Stromal cell of bone marrow (primary cell): ENCODE measurements at regions not wholly inside any gene's neighbourhood (a gene's known extent, or its start where the extent isn't known, plus 50 kb on each side); places are given as distances from the start of the nearest gene placed in this dataset.
"Not testable (repeated sequence)": the region's sequence is repeated elsewhere in the genome, so short reads cannot be mapped to it uniquely, and the experiment has no call there.

Source experiments
- DNase-seq: peaks from one replicate; pipeline ENCODE4 v3.0.0-alpha.2; 2012; ENCODE audit warnings: low read depth

DNA sequence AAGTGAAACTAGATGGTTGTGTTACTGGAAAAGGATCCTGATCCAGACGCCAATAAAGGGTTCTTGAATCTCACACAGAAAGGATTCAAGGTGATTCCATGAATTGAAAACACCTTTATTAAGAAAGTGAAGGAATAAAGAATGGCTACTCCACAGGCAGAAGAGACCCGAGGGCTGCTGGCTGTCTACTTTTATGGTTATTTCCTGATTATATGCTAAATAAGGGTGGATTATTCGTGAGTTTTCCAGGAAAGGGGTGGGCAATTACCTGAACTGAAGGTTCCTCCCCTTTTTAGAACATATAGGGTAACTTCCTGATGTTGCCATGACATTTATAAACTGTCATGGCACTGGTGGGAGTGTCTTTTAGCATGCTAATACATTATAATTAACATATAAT is 50.9 kb upstream of the WARS2 start:
- DNase-seq, result no peak

DNA sequence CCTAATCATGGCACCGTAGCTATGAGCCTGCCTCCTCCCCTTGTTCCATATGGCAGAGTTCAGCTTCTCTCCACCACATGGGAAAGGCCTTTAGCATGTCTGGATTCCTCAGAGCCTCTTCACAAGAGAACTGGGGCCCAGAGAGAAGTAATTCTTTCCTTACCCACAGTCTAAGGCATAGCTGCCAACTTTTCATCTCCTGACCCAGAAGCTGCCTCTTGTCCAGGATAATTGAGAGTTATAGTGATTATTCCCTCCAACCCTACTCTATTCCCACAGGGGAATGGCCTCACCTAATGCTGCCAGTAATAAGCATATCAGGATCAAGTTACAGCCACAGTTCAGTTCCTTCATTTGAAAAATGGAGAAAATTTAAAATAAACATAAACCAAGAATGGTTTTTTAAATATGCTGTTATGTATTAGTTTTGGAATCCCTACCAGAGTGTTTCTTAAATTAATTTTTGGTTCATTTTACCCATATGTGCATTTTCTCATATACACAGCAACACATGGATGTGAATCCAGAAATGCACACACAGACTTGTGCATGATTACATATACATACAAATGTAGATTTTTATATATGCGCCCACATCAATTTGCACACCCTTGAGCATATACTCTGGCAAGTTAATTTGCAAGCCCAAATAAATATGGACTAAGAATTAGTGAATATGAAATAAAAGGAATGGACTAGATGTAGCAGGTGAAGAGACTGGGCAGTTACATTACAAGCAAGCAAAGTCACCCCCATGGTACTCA is 63.9 kb upstream of the WARS2 start:
- no peak for DNase-seq

DNA sequence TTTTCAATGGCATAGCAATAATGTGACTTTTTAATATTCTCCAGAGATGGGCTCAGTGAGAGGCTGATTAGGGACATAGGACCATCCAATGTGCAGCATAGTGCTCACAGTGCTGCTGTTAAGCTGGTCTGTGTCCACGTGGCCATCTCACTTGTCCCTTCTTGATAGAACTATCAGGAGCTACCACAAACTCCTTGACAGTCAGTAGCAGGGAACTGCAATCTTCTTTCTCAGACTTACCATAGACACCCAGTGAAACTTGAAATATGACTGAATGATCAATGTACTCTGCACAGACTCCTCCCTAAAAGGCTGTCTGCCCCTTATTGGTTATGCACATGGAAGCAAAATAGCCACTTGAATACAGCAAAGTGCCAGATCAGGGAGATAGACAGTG is 64.5 kb upstream of the WARS2 start:
- DNase-seq, result no peak

DNA sequence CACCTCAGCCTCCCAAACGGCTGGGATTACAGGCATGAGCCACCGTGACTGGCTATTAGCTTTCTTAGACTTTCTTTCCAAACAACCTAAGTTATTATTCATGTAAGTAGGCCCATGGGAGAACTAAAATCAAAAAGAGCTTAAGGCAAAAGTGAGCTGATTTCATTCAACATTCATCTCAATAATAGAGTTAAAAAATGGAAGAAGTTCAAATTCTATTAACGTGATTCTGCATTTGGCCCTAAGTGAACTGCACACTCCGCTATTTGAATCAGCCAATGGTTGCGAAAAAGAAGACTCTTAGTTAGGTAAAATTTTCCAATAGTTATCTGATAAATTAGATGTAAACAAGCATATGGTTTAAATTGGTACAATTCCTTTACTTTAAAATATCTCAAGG is 68.6 kb upstream of the WARS2 start:
- no peak for DNase-seq

DNA sequence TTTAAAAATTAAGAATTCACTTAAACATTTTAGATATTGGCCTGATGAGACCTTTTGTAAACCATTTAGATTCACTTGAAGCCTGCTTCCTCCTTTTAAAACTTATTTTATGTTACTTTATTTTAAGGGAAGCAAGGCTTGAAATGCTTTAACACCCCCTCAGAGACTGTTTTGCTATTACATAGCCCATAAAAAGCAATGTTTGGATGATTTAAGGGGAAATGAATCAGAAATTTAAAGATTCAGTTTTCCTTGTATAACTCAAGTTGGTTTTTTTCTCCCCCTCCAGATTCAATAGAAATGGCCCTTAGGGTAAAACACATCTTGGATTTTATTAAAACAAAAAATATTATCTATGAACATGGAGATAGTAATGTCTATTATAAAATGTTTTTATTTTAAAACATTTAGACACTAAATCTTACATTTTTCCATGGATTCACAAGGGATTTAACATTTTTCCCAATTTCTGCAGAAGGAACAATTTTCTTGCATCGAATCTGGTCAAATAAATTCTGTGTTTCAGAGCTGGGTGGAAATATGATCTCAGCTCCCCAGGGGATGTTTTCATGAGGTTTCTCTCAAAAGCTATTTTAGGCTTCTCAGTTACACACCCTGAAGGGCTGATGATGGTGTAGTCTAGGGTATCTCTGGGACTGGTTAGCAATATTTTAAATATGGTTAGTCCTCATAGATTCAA is 69.3 kb upstream of the WARS2 start:
- DNase-seq, result peak; percentile 63

DNA sequence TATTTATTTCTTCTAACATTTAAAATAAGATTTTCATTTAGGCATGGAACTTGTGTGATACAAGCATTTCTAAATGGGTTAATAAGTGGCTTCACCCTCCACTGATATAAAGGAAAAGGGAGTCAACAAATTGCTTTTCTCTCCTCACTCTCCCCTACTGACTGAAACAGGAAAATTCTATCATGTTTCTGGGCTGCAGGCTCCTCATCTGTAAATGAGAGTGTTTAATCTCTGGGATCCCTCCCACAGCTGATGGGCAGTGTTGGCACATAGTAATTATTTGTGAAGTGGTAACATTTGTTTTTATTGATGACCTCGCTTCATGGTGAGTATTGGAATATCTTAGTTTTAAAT is 69.8 kb upstream of the WARS2 start:
- no peak for DNase-seq

DNA sequence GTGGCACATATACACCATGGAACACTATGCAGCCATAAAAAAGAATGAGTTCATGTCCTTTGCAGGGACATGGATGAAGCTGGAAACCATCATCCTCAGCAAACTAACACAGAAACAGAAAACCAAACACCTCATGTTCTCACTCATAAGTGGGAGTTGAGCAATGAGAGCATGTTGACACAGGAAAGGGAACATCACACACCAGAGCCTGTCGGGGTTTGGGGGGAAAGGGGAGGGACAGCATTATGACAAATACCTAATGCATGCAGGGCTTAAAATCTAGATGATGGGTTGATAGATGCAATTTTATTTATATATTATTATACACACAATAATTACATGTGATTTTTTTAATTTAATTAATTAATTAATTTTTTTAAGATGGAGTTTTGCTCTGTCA is 72.8 kb upstream of the WARS2 start:
- not testable (repeated sequence) for DNase-seq

DNA sequence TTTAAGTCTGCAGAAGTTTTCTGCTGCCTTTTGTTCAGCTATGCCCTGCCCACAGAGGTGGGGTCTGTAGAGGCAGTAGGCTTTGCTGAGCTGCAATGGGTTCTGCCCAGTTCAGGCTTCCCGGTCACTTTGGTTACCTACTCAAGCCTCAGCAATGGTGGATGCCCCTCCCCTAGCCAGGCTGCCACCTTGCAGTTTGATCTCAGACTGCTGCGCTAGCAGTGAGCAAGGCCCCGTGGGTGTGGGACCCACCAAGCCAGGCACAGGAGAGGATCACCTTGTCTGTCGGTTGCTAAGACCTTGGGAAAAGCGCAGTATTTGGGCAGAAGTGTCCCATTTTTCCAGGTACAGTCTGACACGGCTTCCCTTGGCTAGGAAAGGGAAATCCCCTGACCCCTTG is 74.5 kb upstream of the WARS2 start:
- DNase-seq, result not testable (repeated sequence)

DNA sequence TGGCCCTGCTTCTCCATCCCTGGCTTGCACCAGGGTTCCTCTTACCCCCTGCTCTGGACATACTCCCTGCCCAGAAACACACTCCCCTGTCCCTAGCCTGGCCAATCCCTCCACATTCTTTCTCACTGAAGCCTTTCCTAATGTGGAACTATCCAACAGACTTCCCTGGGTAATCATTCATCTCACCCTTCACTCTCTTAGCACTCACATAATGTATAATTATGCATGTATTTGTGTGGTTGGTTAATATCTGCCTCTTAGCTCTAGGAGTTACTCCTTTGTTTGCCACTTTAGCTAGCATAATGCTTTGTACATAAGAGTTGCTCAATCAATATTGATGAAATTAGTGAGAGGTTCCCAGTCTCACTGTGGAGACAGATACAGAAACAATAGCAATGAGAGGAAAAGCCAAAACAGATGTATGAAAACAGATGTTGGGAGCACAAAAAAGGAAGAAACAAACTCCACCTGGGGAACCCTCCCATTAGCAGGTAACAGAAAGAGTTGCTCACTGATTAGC is 76.9 kb upstream of the WARS2 start:
- no peak for DNase-seq

DNA sequence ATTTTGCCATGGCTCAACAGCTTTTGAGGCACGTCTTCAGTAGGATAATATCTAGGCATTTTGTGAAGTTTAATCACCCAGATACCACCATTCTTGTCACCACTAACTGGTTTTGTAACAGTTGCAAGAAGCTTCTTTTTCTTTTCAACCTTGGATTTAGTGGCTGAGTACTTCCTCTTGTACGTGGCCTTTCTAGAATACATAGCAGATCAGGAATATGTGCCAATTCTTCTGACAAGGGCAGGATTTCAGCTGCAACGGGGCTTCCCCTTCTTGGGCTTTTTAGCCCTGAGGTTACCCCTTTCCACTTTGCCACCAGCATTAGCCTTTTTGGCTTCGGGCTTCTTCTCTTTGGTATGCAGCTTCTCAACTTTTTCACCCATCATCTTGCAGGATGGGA is 79.3 kb upstream of the WARS2 start:
- DNase-seq, result no peak

DNA sequence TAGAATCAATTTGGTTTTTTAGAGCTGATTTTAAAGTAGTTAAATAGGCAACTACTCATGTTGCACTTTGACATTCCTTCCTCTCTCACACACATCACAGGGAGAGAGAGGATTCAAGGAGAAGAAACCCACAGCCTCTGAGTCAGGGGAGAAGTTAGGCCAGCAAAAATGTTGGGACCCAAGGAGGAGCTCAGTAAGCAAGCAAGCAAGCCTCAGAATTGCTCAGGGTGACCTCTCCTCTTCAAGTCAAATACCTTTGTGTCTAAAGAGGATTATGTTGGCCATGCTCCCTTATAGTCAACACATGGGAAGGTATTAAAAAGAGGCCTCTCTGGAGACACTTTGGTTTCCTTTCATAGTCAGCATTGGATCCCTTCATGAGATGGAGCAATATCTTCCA is 80.5 kb upstream of the WARS2 start:
- DNase-seq, result peak; percentile 78

DNA sequence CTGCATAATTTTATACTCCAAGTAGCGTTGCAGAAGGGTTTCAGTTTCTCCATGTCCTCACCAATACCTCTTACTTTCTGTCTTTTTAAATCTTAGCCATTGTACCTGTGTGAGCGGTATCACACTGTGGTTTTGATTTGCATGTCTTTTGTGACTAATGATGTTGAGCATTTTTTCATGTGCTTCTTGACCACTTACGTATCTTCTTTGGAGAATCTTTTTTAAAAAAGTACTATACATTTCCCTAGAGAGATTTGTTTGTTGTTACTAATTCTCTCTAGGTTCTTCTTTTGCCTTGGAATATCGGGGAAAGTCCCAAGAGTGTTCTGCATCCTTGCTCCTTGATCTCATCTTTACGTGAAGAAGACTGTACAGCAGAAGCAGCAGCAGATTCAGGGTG is 81.8 kb upstream of the WARS2 start:
- no peak for DNase-seq

DNA sequence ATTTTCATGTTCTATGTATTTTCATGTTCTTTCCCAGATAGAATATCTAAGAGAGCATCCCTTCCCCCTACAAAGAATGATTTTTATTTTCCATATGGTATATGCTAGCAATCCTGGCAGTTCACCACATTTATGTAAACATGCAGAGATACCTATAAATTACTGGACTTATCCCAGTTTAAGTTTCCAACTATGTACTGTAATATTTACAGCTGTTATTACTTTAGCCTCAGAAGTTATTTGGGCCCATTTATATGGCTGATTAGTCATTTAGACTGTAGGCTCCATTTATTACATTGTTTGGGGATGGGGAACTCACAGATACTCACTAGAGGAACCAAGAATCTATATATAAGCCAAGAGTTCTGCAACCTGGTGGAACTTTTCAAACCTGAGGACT is 84.8 kb upstream of the WARS2 start:
- DNase-seq, result no peak

DNA sequence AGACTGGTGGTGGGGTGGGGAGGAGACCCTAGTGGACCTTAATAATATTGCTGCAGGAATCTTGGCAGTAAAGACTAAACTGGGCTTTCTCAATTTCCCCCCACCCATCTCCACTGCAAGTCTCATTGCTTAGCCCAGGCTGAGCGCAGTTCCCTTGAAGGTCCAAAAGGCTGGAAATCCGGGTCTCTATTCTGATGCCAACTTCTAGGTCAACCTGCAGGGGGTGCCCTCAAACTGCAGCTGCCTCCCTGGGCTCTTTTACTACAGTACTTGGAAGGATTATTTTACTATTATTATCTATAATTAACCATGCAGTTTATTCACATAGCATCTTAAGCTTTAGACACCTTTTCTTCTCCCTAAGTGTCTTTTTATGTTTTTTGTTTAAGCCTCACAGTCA is 85.4 kb upstream of the WARS2 start:
- DNase-seq, result no peak

DNA sequence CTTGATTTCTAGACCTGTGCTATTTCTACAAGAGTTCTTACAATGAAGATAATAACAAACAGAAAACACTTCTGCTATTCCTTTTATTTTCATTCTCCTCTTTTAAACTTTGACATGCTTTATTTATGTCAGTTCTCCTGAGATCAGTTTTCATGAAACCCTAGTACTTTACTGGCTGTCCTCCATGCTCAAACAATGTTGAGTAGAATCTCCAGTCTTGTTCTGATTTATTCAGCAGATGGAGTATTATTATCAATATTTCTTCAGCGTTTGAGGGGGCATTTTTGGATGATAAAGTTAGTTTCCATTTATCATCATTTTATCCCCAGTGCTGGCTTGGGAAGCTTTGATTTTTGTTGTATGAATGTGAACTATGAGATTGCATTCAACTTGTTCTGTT is 85.9 kb upstream of the WARS2 start:
- no peak for DNase-seq

DNA sequence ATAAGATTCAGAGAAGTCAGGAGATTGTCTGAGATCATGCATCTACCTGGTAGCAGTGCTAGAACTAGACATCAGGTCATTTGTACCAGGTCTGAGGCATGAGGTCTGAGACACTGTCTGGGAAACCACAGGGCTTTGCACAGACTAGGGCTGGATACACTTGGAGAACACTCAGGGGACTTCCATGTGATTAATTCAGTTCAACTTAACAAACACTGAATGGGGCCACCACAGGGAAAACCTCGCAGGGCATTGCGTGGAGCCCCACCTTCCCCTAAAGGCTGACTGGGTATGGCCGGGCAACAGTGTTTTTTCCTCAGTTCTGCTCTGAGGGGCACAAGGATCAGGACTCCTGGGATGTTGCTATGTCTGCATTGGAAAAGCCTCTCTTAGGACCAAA is 86.5 kb upstream of the WARS2 start:
- DNase-seq, result no peak

DNA sequence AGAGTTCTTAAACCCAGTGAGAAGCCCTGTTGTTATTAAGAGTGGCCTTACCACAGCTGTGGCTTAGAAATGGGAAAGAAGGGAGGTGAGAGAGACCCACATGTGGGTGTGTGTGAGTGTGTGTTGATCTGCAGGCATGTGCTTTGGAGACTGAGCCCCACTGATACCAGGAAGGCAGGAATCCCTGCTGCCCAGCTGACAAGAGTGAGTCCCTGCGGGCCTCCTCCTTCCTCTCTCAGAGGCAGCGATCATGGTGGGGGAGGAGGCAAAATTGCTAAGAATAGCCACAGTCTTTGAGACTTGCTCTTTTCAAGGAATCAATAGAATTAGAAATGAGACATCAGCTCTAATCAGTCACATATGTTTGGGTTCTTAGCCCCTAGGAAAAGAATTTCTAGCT is 87.0 kb upstream of the WARS2 start:
- no peak for DNase-seq

DNA sequence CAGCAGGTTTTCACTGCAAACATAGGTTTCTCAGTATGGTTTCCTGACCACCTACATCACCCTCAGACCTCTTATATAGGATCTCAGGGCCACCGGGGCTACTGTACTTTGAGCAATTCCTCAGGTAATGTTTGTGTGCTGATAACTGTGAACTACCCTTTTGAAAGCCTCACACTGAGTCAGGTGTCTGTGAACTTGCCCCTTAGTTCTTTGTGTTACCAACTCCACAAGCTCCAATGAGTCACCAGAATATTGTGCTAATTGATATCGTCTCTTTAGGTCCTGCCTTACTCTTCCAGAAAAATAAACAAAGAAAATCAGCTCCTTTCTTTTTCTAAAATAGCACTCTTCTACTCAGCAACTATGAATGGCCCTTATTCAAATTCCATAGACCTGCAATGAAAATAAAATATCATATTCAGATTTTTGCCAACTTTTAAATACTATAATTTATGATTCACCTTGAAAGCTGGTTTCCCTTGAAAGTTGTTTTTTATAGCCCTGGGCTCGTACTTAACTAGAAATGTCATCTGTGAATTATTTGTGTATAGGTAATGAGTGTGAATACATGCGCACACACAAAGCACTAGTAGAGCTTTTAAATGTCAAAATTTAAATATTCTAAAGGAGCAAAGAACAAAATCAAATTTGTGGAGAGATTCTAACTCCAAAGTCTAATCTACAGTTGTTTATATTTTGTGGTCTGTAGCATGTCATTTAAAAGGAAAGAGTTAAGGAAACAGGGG is 88.1 kb upstream of the WARS2 start:
- no peak for DNase-seq

DNA sequence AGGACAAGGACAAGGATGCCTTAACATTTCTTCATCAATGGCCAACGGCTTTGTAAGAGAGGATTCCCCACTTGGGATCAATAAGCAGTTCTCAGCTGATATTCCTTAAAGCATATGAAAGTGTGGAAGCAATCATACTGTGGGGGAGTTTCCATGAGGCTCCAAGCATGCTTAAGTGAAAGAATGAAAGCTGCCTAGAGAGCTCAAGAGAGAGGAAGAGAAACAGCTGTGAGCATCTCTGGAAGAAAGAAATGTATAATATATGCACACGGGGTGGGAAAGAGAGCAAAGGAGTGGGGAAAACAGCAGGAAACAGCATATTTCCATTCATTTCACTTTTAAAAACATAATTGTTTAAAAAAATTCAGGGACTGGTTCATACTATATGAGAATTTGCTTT is 94.7 kb upstream of the WARS2 start:
- no peak for DNase-seq

DNA sequence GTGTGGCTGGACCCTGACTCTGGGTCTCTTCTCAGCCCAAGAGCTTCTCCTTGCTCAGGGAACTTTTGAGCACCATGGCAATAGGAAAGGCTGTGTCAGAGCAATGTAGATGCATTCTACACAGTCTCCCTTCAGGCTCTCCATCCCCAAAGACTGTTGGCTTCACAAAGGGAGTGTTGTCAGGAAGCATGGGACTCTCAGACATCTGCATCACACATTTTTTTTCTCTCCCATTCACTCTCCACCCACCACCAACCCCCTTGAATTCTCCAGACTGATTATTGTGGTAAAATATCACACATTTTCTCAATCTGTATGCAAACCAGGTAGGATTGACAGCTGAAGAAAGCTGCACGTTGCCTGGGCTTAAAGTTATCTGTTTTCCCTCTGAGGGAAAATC is 105.4 kb upstream of the WARS2 start:
- DNase-seq, result no peak

DNA sequence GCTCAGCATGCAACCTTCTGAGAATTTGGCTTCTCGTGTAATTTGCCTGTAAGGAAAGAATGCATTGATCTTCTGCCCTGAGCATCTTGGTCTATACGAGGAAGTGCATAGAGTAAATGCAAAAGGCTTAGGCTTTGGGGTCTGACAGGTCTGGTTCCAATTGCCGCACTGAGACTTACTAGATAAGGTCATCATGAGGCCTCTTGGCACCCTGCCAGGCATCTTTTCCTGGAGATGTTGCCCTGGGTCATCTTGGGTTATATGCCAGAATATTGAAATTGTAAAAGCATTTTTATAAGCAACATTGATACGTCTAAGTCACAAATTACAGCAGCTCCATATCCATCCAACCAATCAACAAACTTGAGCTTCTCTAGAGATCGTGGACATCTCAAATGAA is 108.8 kb upstream of the WARS2 start:
- DNase-seq, result no peak

DNA sequence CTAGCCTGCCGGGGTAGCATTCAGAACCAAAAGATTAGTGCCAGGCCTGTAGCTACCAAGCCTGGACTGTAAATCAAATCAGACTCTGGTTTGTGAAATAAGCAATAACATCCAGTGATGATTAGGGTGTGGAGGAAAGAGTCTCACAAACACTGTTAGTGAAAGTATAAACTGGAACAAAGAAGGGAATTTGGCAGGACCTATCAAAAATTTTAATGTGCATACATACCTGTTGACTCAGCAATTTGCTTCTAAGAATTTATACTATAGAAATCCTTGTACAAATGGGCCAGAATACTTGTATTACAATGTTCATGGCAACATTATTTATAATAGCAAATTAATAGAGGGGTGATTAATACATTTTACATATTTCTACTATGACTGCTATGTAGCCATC is 109.8 kb upstream of the WARS2 start:
- no peak for DNase-seq

DNA sequence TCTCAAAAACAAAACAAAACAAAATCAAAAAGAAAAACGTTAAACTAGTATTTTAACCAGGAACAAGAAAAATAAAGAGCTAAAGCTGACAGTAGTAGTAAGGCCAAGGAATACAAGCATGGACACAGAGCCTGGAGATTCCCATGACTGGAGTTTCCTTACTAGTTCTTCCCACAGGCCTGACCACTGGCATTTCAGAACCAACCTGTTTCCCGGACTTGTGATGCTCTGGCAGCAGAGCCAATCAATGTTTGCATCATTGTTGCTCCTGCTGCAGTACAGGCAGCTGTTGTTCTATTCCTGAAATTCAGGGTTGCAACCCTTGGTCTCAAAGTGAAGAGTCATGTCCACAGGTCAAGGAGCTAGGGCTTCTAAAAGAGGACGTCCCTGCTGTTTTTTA is 111.3 kb upstream of the WARS2 start:
- no peak for DNase-seq
